Endothelial cell (in vitro differentiated cells): ENCODE measurements at regions not wholly inside any gene's neighbourhood (a gene's known extent, or its start where the extent isn't known, plus 50 kb on each side); places are given as distances from the start of the nearest gene placed in this dataset.
"Not testable (repeated sequence)": the region's sequence is repeated elsewhere in the genome, so short reads cannot be mapped to it uniquely, and the experiment has no call there.

Experiments used
- DNase-seq: peaks from one replicate; pipeline ENCODE4 v3.0.0; 2021; ENCODE audit warnings: low spot score
- H3K27ac Mint-ChIP-seq: one replicate; pipeline ENCODE4 v1.8.0; 2021; ENCODE audit warnings: mixed read lengths, inconsistent platforms; ENCODE audit not compliant: unreplicated experiment
- H3K27me3 Mint-ChIP-seq: one replicate; pipeline ENCODE4 v1.8.0; 2021; ENCODE audit warnings: mild to moderate bottlenecking, moderate library complexity, mixed read lengths, inconsistent platforms; ENCODE audit not compliant: unreplicated experiment
- H3K36me3 Mint-ChIP-seq: one replicate; pipeline ENCODE4 v1.8.0; 2021; ENCODE audit warnings: mild to moderate bottlenecking, low read depth, mixed read lengths, inconsistent platforms; ENCODE audit not compliant: unreplicated experiment
- H3K4me1 Mint-ChIP-seq: one replicate; pipeline ENCODE4 v1.8.0; 2021; ENCODE audit warnings: mild to moderate bottlenecking, mixed read lengths, inconsistent platforms; ENCODE audit not compliant: unreplicated experiment
- H3K4me3 Mint-ChIP-seq: one replicate; pipeline ENCODE4 v1.8.0; 2021; ENCODE audit warnings: mild to moderate bottlenecking, mixed read lengths, inconsistent platforms; ENCODE audit not compliant: unreplicated experiment
- H3K9me3 Mint-ChIP-seq: one replicate; pipeline ENCODE4 v1.8.0; 2021; ENCODE audit warnings: mixed read lengths, inconsistent platforms; ENCODE audit not compliant: unreplicated experiment
- CTCF ChIP-seq: fragments of 200-600 bp; sonication (generic); IDR thresholded peaks from one replicate; pipeline ENCODE4 v1.5.0; 2021; ENCODE audit warnings: antibody characterized with exemption; ENCODE audit not compliant: unreplicated experiment

- Mint-ChIP-seq H3K4me3 (no peak overlapping the region), H3K27ac (no peak overlapping the region)
Observed at GRCh38 chr16:25608002-25608401, 83.8 kb upstream of the HS3ST4 start.

GRCh38 chr16:25606069-25606468 is 85.7 kb upstream of the HS3ST4 start:
- Mint-ChIP-seq H3K27ac (no peak overlapping the region), H3K36me3 (no peaks in the 10 kb centered on the region), H3K9me3 (no peaks in the 10 kb centered on the region), H3K27me3 (peaks cover 1% of the 10 kb centered on the region), H3K4me1 (no peaks in the 10 kb centered on the region), H3K4me3 (no peak overlapping the region)
- no peak for DNase-seq
- no peak for TF ChIP-seq CTCF

More at GRCh38 chr16:25608002-25608401, 83.8 kb upstream of the HS3ST4 start:
- no peaks in the 10 kb centered on the region for H3K36me3 Mint-ChIP-seq
- no peaks in the 10 kb centered on the region for H3K9me3 Mint-ChIP-seq
- no peaks in the 10 kb centered on the region for H3K4me1 Mint-ChIP-seq
- DNase-seq, result no peak
- no peaks in the 10 kb centered on the region for H3K27me3 Mint-ChIP-seq
- TF ChIP-seq CTCF, result no peak

GRCh38 chr16:25605381-25605780 is 86.4 kb upstream of the HS3ST4 start:
- H3K36me3 Mint-ChIP-seq, result no peaks in the 10 kb centered on the region
- no peak overlapping the region for H3K4me3 Mint-ChIP-seq
- no peak for DNase-seq
- no peaks in the 10 kb centered on the region for H3K9me3 Mint-ChIP-seq
- no peak for TF ChIP-seq CTCF
- peaks cover 1% of the 10 kb centered on the region for H3K27me3 Mint-ChIP-seq
- no peak overlapping the region for H3K27ac Mint-ChIP-seq
- no peaks in the 10 kb centered on the region for H3K4me1 Mint-ChIP-seq

- not testable (repeated sequence) for H3K9me3 Mint-ChIP-seq, H3K27me3 Mint-ChIP-seq, DNase-seq, H3K4me1 Mint-ChIP-seq, H3K27ac Mint-ChIP-seq, H3K4me3 Mint-ChIP-seq, H3K36me3 Mint-ChIP-seq
Observed at GRCh38 chr16:25601306-25601705, 90.5 kb upstream of the HS3ST4 start.

GRCh38 chr16:25596194-25596593 is 95.6 kb upstream of the HS3ST4 start:
- TF ChIP-seq CTCF, result no peak
- no peak overlapping the region for H3K4me3 Mint-ChIP-seq
- H3K9me3 Mint-ChIP-seq, result no peaks in the 10 kb centered on the region
- H3K27me3 Mint-ChIP-seq, result peaks cover under 1% of the 10 kb centered on the region
- no peak overlapping the region for H3K27ac Mint-ChIP-seq
- no peaks in the 10 kb centered on the region for H3K36me3 Mint-ChIP-seq
- H3K4me1 Mint-ChIP-seq, result no peaks in the 10 kb centered on the region
- no peak for DNase-seq

GRCh38 chr16:25593260-25593659 is 98.5 kb upstream of the HS3ST4 start:
- no peaks in the 10 kb centered on the region for H3K9me3 Mint-ChIP-seq
- H3K36me3 Mint-ChIP-seq, result no peaks in the 10 kb centered on the region
- no peak for TF ChIP-seq CTCF
- no peaks in the 10 kb centered on the region for H3K27me3 Mint-ChIP-seq
- no peak overlapping the region for H3K4me3 Mint-ChIP-seq
- no peak overlapping the region for H3K27ac Mint-ChIP-seq
- no peaks in the 10 kb centered on the region for H3K4me1 Mint-ChIP-seq
- DNase-seq, result no peak
